HCT116 (cell line): ENCODE measurements at regions not wholly inside any gene's neighbourhood (a gene's known extent, or its start where the extent isn't known, plus 50 kb on each side); places are given as distances from the start of the nearest gene placed in this dataset.

Experiments used
- ATAC-seq: fragments of 200-7000 bp; cut with Tn5 transposase; 2 replicates; pipeline ENCODE4 v1.9.1; 2020; ENCODE audit warnings: mild to moderate bottlenecking, moderate library complexity
- BruUV-seq: library from RNA; stranded (reverse); fragments of 400-500 nt; replicated peaks from 2 replicates; lab custom pipeline; 2021; lab: Mats Ljungman, UMichigan
- CTCF ChIA-PET: fragments of 300-600 bp; sonication (Branson Sonifier 250); formaldehyde crosslinking; loops from one replicate; lab custom pipeline; 2021; ENCODE audit warnings: antibody characterized with exemption; lab: Charles Lee
- POLR2A ChIA-PET: fragments of 300-600, 350-600 bp; sonication (Branson Sonifier 250); formaldehyde crosslinking; loops from one replicate; lab custom pipeline; 2021; ENCODE audit warnings: antibody characterized with exemption; lab: Charles Lee
- RAD21 ChIA-PET, 2 experiments: fragments of 300-600 bp; sonication (Branson Sonifier 250); formaldehyde crosslinking; loops; one replicate each; lab custom pipeline; 2023; ENCODE audit warnings: low total read pairs in 2 of 2; ENCODE audit not compliant: uncharacterized antibody in 2 of 2, unreplicated experiment in 2 of 2, low non-redundant PET in 1 of 2; lab: Charles Lee
- DNase-seq: peaks from one replicate; pipeline ENCODE4 v3.0.0-alpha.2; 2010; ENCODE audit warnings: low read depth, low spot score
- H2AFZ ChIP-seq: fragments of 200-600 bp; shearing (Covaris generic), sonication (generic); 2 replicates; pipeline ENCODE4 v1.6.1; 2017; ENCODE audit warnings: low read depth, mixed run types, mixed read lengths, antibody characterized with exemption, low read length; ENCODE audit not compliant: poor library complexity, severe bottlenecking
- H3K27ac ChIP-seq: 2 replicates; pipeline ENCODE4 v1.5.1; 2012; ENCODE audit warnings: low read depth, low read length
- H3K27me3 ChIP-seq: fragments of 200-600 bp; sonication (generic); 2 replicates; pipeline ENCODE4 v1.6.1; 2016; ENCODE audit warnings: mixed run types, low read length, mixed read lengths; ENCODE audit not compliant: insufficient read depth
- H3K36me3 ChIP-seq, 2 experiments: fragments of 200-500 bp in 1 of 2; fragments of 200-600 bp in 1 of 2; sonication (Bioruptor generic) in 1 of 2; sonication (generic) in 1 of 2; 2 replicates each; pipeline versions ENCODE4 v1.5.1 to v1.6.1; 2014 to 2016; ENCODE audit warnings: low read length in 2 of 2, inconsistent platforms in 1 of 2, mixed read lengths in 1 of 2, mixed run types in 1 of 2; ENCODE audit not compliant: insufficient read depth in 2 of 2, control insufficient read depth in 1 of 2
- H3K4me1 ChIP-seq, 2 experiments: fragments of 200-600 bp in 1 of 2; sonication (generic) in 1 of 2; 2 replicates each; pipeline versions ENCODE4 v1.5.1 to v1.6.1; 2012 to 2017; ENCODE audit warnings: low read length in 2 of 2, inconsistent platforms in 1 of 2, mild to moderate bottlenecking in 1 of 2, mixed read lengths in 1 of 2, mixed run types in 1 of 2, moderate library complexity in 1 of 2; ENCODE audit not compliant: insufficient read depth in 2 of 2, control insufficient read depth in 1 of 2
- H3K4me2 ChIP-seq: fragments of 200-600 bp; sonication (generic); 2 replicates; pipeline ENCODE4 v1.6.1; 2017; ENCODE audit warnings: mixed run types, low read length, mixed read lengths
- H3K4me3 ChIP-seq, 2 experiments: fragments of 200-600 bp in 1 of 2; sonication (generic) in 1 of 2; replicated peaks in 1 of 2; 2 replicates each; pipeline ENCODE4 v1.5.1; 2011 to 2016; ENCODE audit warnings: low read length in 2 of 2, control low read depth in 1 of 2, low read depth in 1 of 2, mild to moderate bottlenecking in 1 of 2, mixed read lengths in 1 of 2, mixed run types in 1 of 2
- H3K79me2 ChIP-seq: fragments of 200-600 bp; sonication (generic); 2 replicates; pipeline ENCODE4 v1.6.1; 2017; ENCODE audit warnings: mild to moderate bottlenecking, mixed run types, low read length, moderate library complexity, mixed read lengths; ENCODE audit not compliant: insufficient read depth
- H3K9ac ChIP-seq: fragments of 200-600 bp; sonication (generic); 2 replicates; pipeline ENCODE4 v1.6.1; 2016; ENCODE audit warnings: low read length, mixed read lengths
- H3K9me2 ChIP-seq: fragments of 200-600 bp; sonication (generic), shearing (Covaris generic); 2 replicates; pipeline ENCODE4 v1.6.1; 2017; ENCODE audit warnings: mixed run types, mild to moderate bottlenecking, moderate library complexity; ENCODE audit not compliant: insufficient read depth
- H3K9me3 ChIP-seq, 2 experiments: fragments of 200-500 bp in 1 of 2; fragments of 200-600 bp in 1 of 2; sonication (Bioruptor generic) in 1 of 2; sonication (generic) in 1 of 2; 2 replicates each; pipeline ENCODE4 v1.6.1; 2014 to 2017; ENCODE audit warnings: low read length in 2 of 2, mixed read lengths in 2 of 2, inconsistent platforms in 1 of 2, low read depth in 1 of 2, mild to moderate bottlenecking in 1 of 2, mixed run types in 1 of 2, moderate library complexity in 1 of 2; ENCODE audit not compliant: control insufficient read depth in 1 of 2, insufficient read depth in 1 of 2
- H4K20me1 ChIP-seq: fragments of 200-600 bp; sonication (generic), shearing (Covaris generic); 2 replicates; pipeline ENCODE4 v1.6.1; 2017; ENCODE audit warnings: mixed run types, mild to moderate bottlenecking, moderate library complexity; ENCODE audit not compliant: insufficient read depth
- ATF3 ChIP-seq: IDR thresholded peaks from 2 replicates; pipeline ENCODE4 v1.6.1; 2012
- CBX3 ChIP-seq: IDR thresholded peaks from 2 replicates; pipeline ENCODE4 v1.6.1; 2012; ENCODE audit warnings: low read depth
- CEBPB ChIP-seq: IDR thresholded peaks from 2 replicates; pipeline ENCODE4 v1.6.1; 2012; ENCODE audit warnings: low read depth
- CTCF ChIP-seq, 3 experiments: fragments of 200-600 bp in 1 of 3; sonication (generic) in 1 of 3; IDR thresholded peaks in 2 of 3; conservative IDR thresholded peaks in 1 of 3; 2 replicates each; pipeline ENCODE4 v1.5.1; 2012 to 2017; ENCODE audit warnings: low read depth in 2 of 3, low read length in 2 of 3, antibody characterized with exemption in 1 of 3, borderline replicate concordance in 1 of 3, control low read depth in 1 of 3, mild to moderate bottlenecking in 1 of 3, mixed read lengths in 1 of 3, mixed run types in 1 of 3, moderate library complexity in 1 of 3; ENCODE audit not compliant: insufficient read depth in 1 of 3
- EGR1 ChIP-seq: IDR thresholded peaks from 2 replicates; pipeline ENCODE4 v1.6.1; 2012; ENCODE audit warnings: low read depth
- ELF1 ChIP-seq: IDR thresholded peaks from 2 replicates; pipeline ENCODE4 v1.6.1; 2012; ENCODE audit warnings: low read depth, borderline replicate concordance
- FOSL1 ChIP-seq: IDR thresholded peaks from 2 replicates; pipeline ENCODE4 v1.6.1; 2012; ENCODE audit warnings: low read depth
- JUND ChIP-seq: IDR thresholded peaks from 2 replicates; pipeline ENCODE4 v1.6.1; 2012
- MAX ChIP-seq: IDR thresholded peaks from 2 replicates; pipeline ENCODE4 v1.6.1; 2012
- POLR2A ChIP-seq: IDR thresholded peaks from 2 replicates; pipeline ENCODE4 v1.7.0; 2011; ENCODE audit warnings: borderline replicate concordance; ENCODE audit not compliant: insufficient read depth, insufficient read length; ENCODE audit errors: extremely low read depth
- POLR2AphosphoS5 ChIP-seq: IDR thresholded peaks from 2 replicates; pipeline ENCODE4 v1.6.1; 2011; ENCODE audit warnings: mild to moderate bottlenecking, low read depth, low read length, moderate library complexity
- RAD21 ChIP-seq: IDR thresholded peaks from 2 replicates; pipeline ENCODE4 v1.6.1; 2012; ENCODE audit warnings: low read depth, mild to moderate bottlenecking
- REST ChIP-seq: IDR thresholded peaks from 2 replicates; pipeline ENCODE4 v1.6.1; 2012; ENCODE audit warnings: low read depth
- SP1 ChIP-seq: IDR thresholded peaks from 2 replicates; pipeline ENCODE4 v1.6.1; 2012; ENCODE audit warnings: low read depth
- YY1 ChIP-seq: IDR thresholded peaks from 2 replicates; pipeline ENCODE4 v1.6.1; 2011; ENCODE audit warnings: low read length, low read depth, moderate library complexity, mild to moderate bottlenecking; ENCODE audit not compliant: insufficient replicate concordance; ENCODE audit errors: extremely low read depth
- ZBTB33 ChIP-seq: IDR thresholded peaks from 2 replicates; pipeline ENCODE4 v1.6.1; 2011; ENCODE audit warnings: mild to moderate bottlenecking, low read length, moderate library complexity; ENCODE audit not compliant: insufficient replicate concordance; ENCODE audit errors: extremely low read depth
- ZFX ChIP-seq: fragments of 450-650 bp; IDR thresholded peaks from 2 replicates; pipeline ENCODE4 v1.6.1; 2017
- ZNF274 ChIP-seq: fragments of 200-500 bp; sonication (Bioruptor generic); IDR thresholded peaks from 2 replicates; pipeline ENCODE4 v1.6.1; 2014; ENCODE audit warnings: mild to moderate bottlenecking, low read depth, low read length, inconsistent platforms
- intact Hi-C: fragments of 100-400 bp; cut with micrococcal nuclease; formaldehyde crosslinking; loops from 2 replicates; pipeline ENCODE4 v1.10.0; 2022

GRCh38 chr12:89950421-89950820, 241.8 kb upstream of the ATP2B1 start (continued):
- TF ChIP-seq POLR2A (no peak), SP1 (no peak), ZNF274 (no peak)
- TF ChIP-seq, all 23 proteins: peak for 0

GRCh38 chr12:89949457-89950195, 241.0 kb upstream of the ATP2B1 start:
- H2AFZ ChIP-seq, result no peak overlapping the region
- TF ChIP-seq ZFX, result no peak
- no peak for TF ChIP-seq REST
- no peak for TF ChIP-seq CBX3
- no peak for TF ChIP-seq ATF3
- TF ChIP-seq RAD21, result no peak
- TF ChIP-seq ELF1, result no peak
- no peak for TF ChIP-seq POLR2A
- no peak for TF ChIP-seq CTCF (IDR thresholded peaks at IDR 0.05 in 2 of 3, conservative IDR thresholded peaks at IDR 0.05 in 1 of 3; ENCODE audit: borderline replicate concordance in 1 of 3, insufficient read depth in 1 of 3, low read depth in 2 of 3, low read length in 2 of 3)
- TF ChIP-seq ZBTB33, result no peak
- TF ChIP-seq JUND, result no peak
- TF ChIP-seq SP1, result no peak
- no peak for TF ChIP-seq YY1
- no peak for TF ChIP-seq POLR2AphosphoS5
- TF ChIP-seq FOSL1, result no peak
- no peak for TF ChIP-seq MAX
- no peak for TF ChIP-seq EGR1
- TF ChIP-seq CEBPB, result no peak

More at GRCh38 chr12:89949457-89950195, 241.0 kb upstream of the ATP2B1 start:
- H3K27me3 ChIP-seq, result no peaks in the 10 kb centered on the region
- CTCF ChIA-PET, result no interaction called here
- intact Hi-C loops, result no loop called here
- H3K9me2 ChIP-seq, result no peaks in the 10 kb centered on the region
- H4K20me1 ChIP-seq, result no peaks in the 10 kb centered on the region
- H3K4me1 ChIP-seq, result peaks cover 0 to 9% of the 10 kb centered on the region in 2 experiments; a peak in 2 of 4 replicates
- H3K9ac ChIP-seq, result no peak overlapping the region
- H3K79me2 ChIP-seq, result no peaks in the 10 kb centered on the region
- H3K4me3 ChIP-seq, result no peak overlapping the region
- ATAC-seq (no peak), DNase-seq (no peak)
- no peaks in the 10 kb centered on the region for H3K9me3 ChIP-seq
- RAD21 ChIA-PET, result no interaction called here
- no peaks in the 10 kb centered on the region for H3K36me3 ChIP-seq
- no peak overlapping the region for H3K4me2 ChIP-seq
- no peak overlapping the region for H3K27ac ChIP-seq
- POLR2A ChIA-PET, result no interaction called here
- no TSS peak for BruUV-seq
